RWPE1 (cell line): ENCODE measurements at regions not wholly inside any gene's neighbourhood (a gene's known extent, or its start where the extent isn't known, plus 50 kb on each side); places are given as distances from the start of the nearest gene placed in this dataset.

Source experiments
- CTCF ChIA-PET: fragments of 350-600 bp; sonication (Branson Sonifier 250); formaldehyde crosslinking; extraction: SDS; loops from one replicate; lab custom pipeline; 2021; lab: Yijun Ruan, JAX
- POLR2A ChIA-PET: fragments of 400-600 bp; formaldehyde crosslinking; extraction: SDS; loops from one replicate; lab custom pipeline; 2020; ENCODE audit warnings: antibody characterized with exemption; ENCODE audit not compliant: low non-redundant PET; lab: Yijun Ruan, JAX
- DNase-seq: peaks from one replicate; pipeline ENCODE4 v3.0.0; 2012; ENCODE audit warnings: low spot score
- H3K27ac ChIP-seq: fragments of 450-650 bp; 2 replicates; pipeline ENCODE4 v1.5.1; 2017
- TF ChIP-seq, protein P1 (sequence below): fragments of 450-650 bp; conservative IDR thresholded peaks from 2 replicates; pipeline ENCODE4 v1.5.1; 2017; ENCODE audit warnings: low read depth, mild to moderate bottlenecking

- TF ChIP-seq, protein P1, sequence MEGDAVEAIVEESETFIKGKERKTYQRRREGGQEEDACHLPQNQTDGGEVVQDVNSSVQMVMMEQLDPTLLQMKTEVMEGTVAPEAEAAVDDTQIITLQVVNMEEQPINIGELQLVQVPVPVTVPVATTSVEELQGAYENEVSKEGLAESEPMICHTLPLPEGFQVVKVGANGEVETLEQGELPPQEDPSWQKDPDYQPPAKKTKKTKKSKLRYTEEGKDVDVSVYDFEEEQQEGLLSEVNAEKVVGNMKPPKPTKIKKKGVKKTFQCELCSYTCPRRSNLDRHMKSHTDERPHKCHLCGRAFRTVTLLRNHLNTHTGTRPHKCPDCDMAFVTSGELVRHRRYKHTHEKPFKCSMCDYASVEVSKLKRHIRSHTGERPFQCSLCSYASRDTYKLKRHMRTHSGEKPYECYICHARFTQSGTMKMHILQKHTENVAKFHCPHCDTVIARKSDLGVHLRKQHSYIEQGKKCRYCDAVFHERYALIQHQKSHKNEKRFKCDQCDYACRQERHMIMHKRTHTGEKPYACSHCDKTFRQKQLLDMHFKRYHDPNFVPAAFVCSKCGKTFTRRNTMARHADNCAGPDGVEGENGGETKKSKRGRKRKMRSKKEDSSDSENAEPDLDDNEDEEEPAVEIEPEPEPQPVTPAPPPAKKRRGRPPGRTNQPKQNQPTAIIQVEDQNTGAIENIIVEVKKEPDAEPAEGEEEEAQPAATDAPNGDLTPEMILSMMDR: no peak
- no peak overlapping the region for H3K27ac ChIP-seq
- ChIA-PET POLR2A (no interaction called here), CTCF (no interaction called here)
- no peak for DNase-seq
These were observed 462.9 kb upstream of the ZFHX3 start for GRCh38 chr16:73510852-73511251.

DNA sequence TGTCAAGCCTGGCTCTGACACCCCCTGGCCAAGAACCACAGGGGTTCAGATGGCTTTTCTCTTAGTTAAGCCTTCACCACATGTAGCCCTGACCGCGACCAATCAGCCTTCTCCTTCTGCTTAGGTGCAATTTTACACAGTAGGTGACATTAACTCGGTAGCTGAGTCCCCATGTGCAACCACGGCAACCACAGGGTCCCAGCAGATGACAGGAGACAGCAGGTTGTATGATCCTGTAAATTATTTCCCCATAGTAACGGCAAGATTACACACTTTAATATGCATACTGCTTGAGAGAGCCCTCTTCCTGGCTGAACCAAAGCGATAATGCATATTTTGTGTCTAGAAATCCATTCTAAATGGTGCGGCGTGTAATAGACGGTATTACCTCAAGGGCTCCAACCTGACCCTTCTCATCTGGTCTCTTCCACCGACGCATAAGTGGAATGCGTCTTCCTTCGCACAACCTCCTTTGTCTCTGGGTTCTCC is 458.7 kb upstream of the ZFHX3 start:
- CTCF ChIA-PET: no interaction called here

DNA sequence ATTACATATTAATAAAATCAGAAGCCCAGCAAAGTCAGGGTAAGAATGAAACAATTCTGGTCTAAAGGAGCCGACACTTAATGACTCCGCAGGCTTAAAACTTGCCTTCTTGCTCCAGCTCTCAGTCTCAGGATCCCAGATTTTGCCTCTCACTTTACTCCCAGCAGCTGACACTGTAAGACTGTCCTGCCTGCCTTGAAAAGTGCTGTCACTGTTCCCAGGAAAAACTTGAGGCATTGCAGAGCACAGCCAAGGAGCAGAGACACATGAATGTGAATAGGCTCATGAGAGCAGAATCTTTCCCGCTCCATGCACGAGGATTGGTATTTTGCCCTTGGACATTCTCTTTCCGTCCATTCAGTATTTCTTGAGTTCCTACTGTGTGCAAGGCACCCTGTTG is 457.6 kb upstream of the ZFHX3 start:
- ChIA-PET CTCF (no interaction called here), POLR2A (no interaction called here)
- DNase-seq: no peak
- TF ChIP-seq, protein P1: no peak
- H3K27ac ChIP-seq: no peak overlapping the region

More for the DNA sequence above, 458.7 kb upstream of the ZFHX3 start:
- TF ChIP-seq, protein P1: no peak
- DNase-seq: no peak
- H3K27ac ChIP-seq: no peak overlapping the region
- POLR2A ChIA-PET: no interaction called here

GRCh38 chr16:73504591-73505575 is 457.0 kb upstream of the ZFHX3 start:
- ChIA-PET CTCF (interaction anchor here (0.6 kb wide), 1 partner anchor 1414 kb away, joined by 3 read pairs; no protein-coding TSS in a partner anchor), POLR2A (no interaction called here)
- no peak overlapping the region for H3K27ac ChIP-seq
- DNase-seq: no peak
- TF ChIP-seq, protein P1: no peak

GRCh38 chr16:73503093-73503492 is 455.2 kb upstream of the ZFHX3 start:
- POLR2A ChIA-PET: no interaction called here
- TF ChIP-seq, protein P1: no peak
- DNase-seq: no peak
- CTCF ChIA-PET: interaction anchor here (0.6 kb wide), 1 partner anchor 1378 kb away, joined by 3 read pairs; no protein-coding TSS in a partner anchor
- no peak overlapping the region for H3K27ac ChIP-seq

DNA sequence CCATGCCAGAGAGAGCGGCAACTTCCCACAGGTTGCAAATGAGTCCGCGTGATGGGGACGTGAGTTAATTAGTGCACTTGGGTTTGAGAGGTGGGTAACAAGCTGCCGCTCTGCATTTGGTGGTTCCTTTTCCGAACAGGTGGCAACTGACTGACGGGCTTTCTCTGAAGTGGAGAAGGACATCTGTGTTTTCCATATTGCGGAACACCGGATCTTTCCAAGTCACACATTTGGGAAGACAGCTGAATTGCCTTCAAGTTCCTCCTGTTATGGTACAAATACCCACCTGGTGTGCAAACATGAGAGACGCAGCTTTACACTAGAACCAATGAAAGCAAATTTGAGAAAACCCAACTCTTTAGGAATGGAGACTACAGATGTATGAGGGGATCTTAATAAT is 451.3 kb upstream of the ZFHX3 start:
- no peak for DNase-seq
- TF ChIP-seq, protein P1: no peak
- ChIA-PET POLR2A (no interaction called here), CTCF (interaction anchor here (0.7 kb wide), 1 partner anchor 86 kb away, joined by 4 read pairs; no protein-coding TSS in a partner anchor)
- H3K27ac ChIP-seq: no peak overlapping the region
